ENCODE measurements at regions not wholly inside any gene's neighbourhood (a gene's known extent, or its start where the extent isn't known, plus 50 kb on each side); places are given as distances from the start of the nearest gene placed in this dataset.
"Not testable (repeated sequence)": the region's sequence is repeated elsewhere in the genome, so short reads cannot be mapped to it uniquely, and the experiment has no call there.

GRCh38 chr4:177251237-177251636 lies 58.4 kb upstream of the NEIL3 start:
- DNase-seq (ENCODE audit: extremely low spot score): no peak
- ChIA-PET POLR2A (interaction anchor here (2.2 kb wide), 1 partner anchor 191 kb away, joined by 11 read pairs; the partner anchor contains the start of gene AGA), CTCF (interaction anchor here (0.6 to 1.9 kb wide), 3 partner anchors 16 to 314 kb away, joined by 3 to 5 read pairs (median 4); no protein-coding TSS in a partner anchor)
- TF ChIP-seq L3MBTL2 (conservative IDR thresholded peaks at IDR 0.05) (no peak), PKNOX1 (IDR thresholded peaks at IDR 0.05) (no peak), FOXK2 (IDR thresholded peaks at IDR 0.05) (no peak), LEF1 (IDR thresholded peaks at IDR 0.05; ENCODE audit: borderline replicate concordance) (no peak), ELF4 (IDR thresholded peaks at IDR 0.05) (no peak), FOXA1 (IDR thresholded peaks at IDR 0.05) (no peak), HDGF (IDR thresholded peaks at IDR 0.05; ENCODE audit: borderline replicate concordance) (no peak), BHLHE40 (IDR thresholded peaks at IDR 0.05; ENCODE audit: borderline replicate concordance) (no peak), ARNT (IDR thresholded peaks at IDR 0.05) (no peak), SP1 (IDR thresholded peaks at IDR 0.05) (no peak), NFRKB (IDR thresholded peaks at IDR 0.05) (no peak), SUZ12 (IDR thresholded peaks at IDR 0.05) (no peak), CTBP1 (IDR thresholded peaks at IDR 0.05; ENCODE audit: borderline replicate concordance) (no peak), TARDBP (IDR thresholded peaks at IDR 0.05) (no peak), ZNF384 (IDR thresholded peaks at IDR 0.05) (no peak), FOXM1 (IDR thresholded peaks at IDR 0.05; ENCODE audit: borderline replicate concordance) (no peak)

- CTCF ChIA-PET: no interaction called here
Measured at GRCh38 chr4:177255359-177255758, 54.3 kb upstream of the NEIL3 start.

GRCh38 chr4:177256950-177257349 lies 52.7 kb upstream of the NEIL3 start:
- no peak for DNase-seq (ENCODE audit: extremely low spot score)
- TF ChIP-seq SUZ12 (IDR thresholded peaks at IDR 0.05) (no peak), BHLHE40 (IDR thresholded peaks at IDR 0.05; ENCODE audit: borderline replicate concordance) (no peak), ARNT (IDR thresholded peaks at IDR 0.05) (no peak), NFRKB (IDR thresholded peaks at IDR 0.05) (no peak), LEF1 (IDR thresholded peaks at IDR 0.05; ENCODE audit: borderline replicate concordance) (no peak), CTBP1 (IDR thresholded peaks at IDR 0.05; ENCODE audit: borderline replicate concordance) (no peak), FOXK2 (IDR thresholded peaks at IDR 0.05) (no peak), HDGF (IDR thresholded peaks at IDR 0.05; ENCODE audit: borderline replicate concordance) (no peak), FOXA1 (IDR thresholded peaks at IDR 0.05) (no peak), FOXM1 (IDR thresholded peaks at IDR 0.05; ENCODE audit: borderline replicate concordance) (no peak), L3MBTL2 (conservative IDR thresholded peaks at IDR 0.05) (no peak)
- POLR2A ChIA-PET: interaction anchor here (1.5 kb wide), 1 partner anchor 53 kb away, joined by 3 read pairs; the partner anchor contains the start of gene NEIL3
- CTCF ChIA-PET: no interaction called here

More at GRCh38 chr4:177255359-177255758, 54.3 kb upstream of the NEIL3 start:
- POLR2A ChIA-PET: no interaction called here
- DNase-seq (ENCODE audit: extremely low spot score): no peak
- no peak for TF ChIP-seq FOXK2 (IDR thresholded peaks at IDR 0.05)
- TF ChIP-seq ZNF384 (IDR thresholded peaks at IDR 0.05): no peak
- TF ChIP-seq PKNOX1 (IDR thresholded peaks at IDR 0.05): no peak
- no peak for TF ChIP-seq SUZ12 (IDR thresholded peaks at IDR 0.05)
- TF ChIP-seq BHLHE40 (IDR thresholded peaks at IDR 0.05; ENCODE audit: borderline replicate concordance): no peak
- no peak for TF ChIP-seq FOXM1 (IDR thresholded peaks at IDR 0.05; ENCODE audit: borderline replicate concordance)
- TF ChIP-seq LEF1 (IDR thresholded peaks at IDR 0.05; ENCODE audit: borderline replicate concordance): no peak
- TF ChIP-seq TARDBP (IDR thresholded peaks at IDR 0.05): no peak
- TF ChIP-seq L3MBTL2 (conservative IDR thresholded peaks at IDR 0.05): no peak
- no peak for TF ChIP-seq SP1 (IDR thresholded peaks at IDR 0.05)
- no peak for TF ChIP-seq HDGF (IDR thresholded peaks at IDR 0.05; ENCODE audit: borderline replicate concordance)
- no peak for TF ChIP-seq NFRKB (IDR thresholded peaks at IDR 0.05)
- TF ChIP-seq ARNT (IDR thresholded peaks at IDR 0.05): no peak
- TF ChIP-seq CTBP1 (IDR thresholded peaks at IDR 0.05; ENCODE audit: borderline replicate concordance): no peak
- TF ChIP-seq ELF4 (IDR thresholded peaks at IDR 0.05): no peak
- TF ChIP-seq FOXA1 (IDR thresholded peaks at IDR 0.05): no peak

GRCh38 chr4:177259466-177259865 lies 50.2 kb upstream of the NEIL3 start:
- CTCF ChIA-PET: interaction anchor here (1.2 kb wide), 1 partner anchor 9 kb away, joined by 4 read pairs; no protein-coding TSS in a partner anchor
- POLR2A ChIA-PET; DNase-seq (ENCODE audit: extremely low spot score): not testable (repeated sequence)

Measured in HEK293T (cell line).